K562 (cell line): ENCODE measurements at regions not wholly inside any gene's neighbourhood (a gene's known extent, or its start where the extent isn't known, plus 50 kb on each side); places are given as distances from the start of the nearest gene placed in this dataset.

Experiments
- ATAC-seq: fragments of 200-7000 bp; cut with Tn5 transposase; 3 replicates; pipeline ENCODE4 v1.9.1; 2020; ENCODE audit warnings: moderate library complexity
- BruUV-seq: library from RNA; stranded (reverse); fragments of 400-500 nt; replicated peaks from 2 replicates; lab custom pipeline; 2021; lab: Mats Ljungman, UMichigan
- CTCF ChIA-PET: fragments of 300-600 bp; formaldehyde crosslinking; extraction: SDS; loops from one replicate; lab custom pipeline; 2021; ENCODE audit warnings: low intra/inter-chr PET ratio; lab: Yijun Ruan, JAX
- POLR2A ChIA-PET: fragments of 300-600, 350-650 bp; sonication (Branson Sonifier 250); formaldehyde crosslinking; extraction: SDS; loops from one replicate; lab custom pipeline; 2021; ENCODE audit warnings: antibody characterized with exemption, inconsistent platforms; lab: Yijun Ruan, JAX
- DNase-seq, 4 experiments: peaks; one replicate each; pipeline versions ENCODE4 v3.0.0 to v3.0.0-alpha.2; 2011 to 2018; ENCODE audit warnings: low spot score in 3 of 4, mixed read lengths in 3 of 4; ENCODE audit errors: extremely low read depth in 1 of 4
- FAIRE-seq: peaks from 2 replicates; lab custom pipeline; 2011; peaks lifted over from hg19 to GRCh38; lab: Jason Lieb, UNC
- H2AFZ ChIP-seq: 2 replicates; pipeline ENCODE4 v1.6.0; 2011; ENCODE audit warnings: low read depth, low read length, control low read depth, inconsistent platforms
- H3K27ac ChIP-seq: fragments of 200-600 bp; 3 replicates; pipeline ENCODE4 v1.8.0; 2011; ENCODE audit warnings: low read depth, mild to moderate bottlenecking, control low read depth, inconsistent platforms, low read length, moderate library complexity, mixed read lengths; ENCODE audit errors: extremely low read depth
- H3K27me3 ChIP-seq, 2 experiments: fragments of 300-600 bp in 1 of 2; 2 replicates in 1 of 2; 3 replicates in 1 of 2; pipeline versions ENCODE4 v1.6.0 to v1.8.0; 2011; ENCODE audit warnings: inconsistent platforms in 2 of 2, low read length in 2 of 2, mild to moderate bottlenecking in 1 of 2, mixed read lengths in 1 of 2, moderate library complexity in 1 of 2; ENCODE audit not compliant: control insufficient read depth in 2 of 2, insufficient read depth in 2 of 2
- H3K36me3 ChIP-seq: fragments of 300-600 bp; 3 replicates; pipeline ENCODE4 v1.8.0; 2011; ENCODE audit warnings: mild to moderate bottlenecking, low read length, inconsistent platforms; ENCODE audit not compliant: control insufficient read depth, insufficient read depth
- H3K4me1 ChIP-seq, 2 experiments: fragments of 200-600 bp in 1 of 2; replicated peaks in 1 of 2; 2 replicates in 1 of 2; 3 replicates in 1 of 2; pipeline versions ENCODE4 v1.5.1 to v1.8.0; 2011; ENCODE audit warnings: inconsistent platforms in 2 of 2, low read length in 2 of 2, mild to moderate bottlenecking in 1 of 2, mixed read lengths in 1 of 2, moderate library complexity in 1 of 2; ENCODE audit not compliant: control insufficient read depth in 2 of 2, insufficient read depth in 2 of 2
- H3K4me2 ChIP-seq: 2 replicates; pipeline ENCODE4 v1.6.1; 2011; ENCODE audit warnings: low read length, control low read depth, inconsistent platforms, mixed read lengths; ENCODE audit not compliant: insufficient read depth
- H3K4me3 ChIP-seq: fragments of 200-600 bp; sonication (generic), shearing (Covaris generic); 2 replicates; pipeline ENCODE4 v1.5.1; 2016; ENCODE audit warnings: control low read depth, inconsistent platforms
- H3K79me2 ChIP-seq: fragments of 200-600 bp; 3 replicates; pipeline ENCODE4 v1.8.0; 2011; ENCODE audit warnings: low read length, inconsistent platforms; ENCODE audit not compliant: control insufficient read depth, insufficient read depth
- H3K9ac ChIP-seq, 2 experiments: 2 replicates each; pipeline versions ENCODE4 v1.6.0 to v1.6.1; 2011; ENCODE audit warnings: low read depth in 2 of 2, low read length in 2 of 2, control low read depth in 1 of 2, inconsistent platforms in 1 of 2, mild to moderate bottlenecking in 1 of 2, mixed read lengths in 1 of 2; ENCODE audit not compliant: insufficient read depth in 1 of 2
- H3K9me1 ChIP-seq: one replicate; pipeline ENCODE4 v1.6.0; 2011; ENCODE audit warnings: inconsistent platforms, mild to moderate bottlenecking, low read length, moderate library complexity; ENCODE audit not compliant: control insufficient read depth, insufficient read depth
- H3K9me3 ChIP-seq: replicated peaks from 2 replicates; pipeline ENCODE4 v1.5.1; 2011; ENCODE audit warnings: low read depth, low read length, inconsistent platforms; ENCODE audit not compliant: control insufficient read depth, insufficient read depth
- H4K20me1 ChIP-seq: replicated peaks from 2 replicates; pipeline ENCODE4 v1.6.1; 2011; ENCODE audit warnings: low read length, inconsistent platforms, mixed read lengths; ENCODE audit not compliant: control insufficient read depth, insufficient read depth
- BHLHE40 ChIP-seq: IDR thresholded peaks from 2 replicates; pipeline ENCODE4 v1.6.1; 2011; ENCODE audit warnings: low read length, improper control_type of control experiment
- HLTF ChIP-seq: fragments of 450-650 bp; IDR thresholded peaks from 2 replicates; pipeline ENCODE4 v1.6.1; 2016
- HOXB6 ChIP-seq: fragments of 250-450 bp; sonication (Bioruptor Pico); IDR thresholded peaks from 2 replicates; pipeline ENCODE4 v1.5.1; 2022; ENCODE audit warnings: mild to moderate bottlenecking, borderline replicate concordance
- KDM5B ChIP-seq: fragments of 200-600 bp; sonication (generic); IDR thresholded peaks from 2 replicates; pipeline ENCODE4 v1.6.1; 2012; ENCODE audit warnings: low read depth, mild to moderate bottlenecking, moderate library complexity, low read length, control low read depth, inconsistent platforms; ENCODE audit not compliant: insufficient replicate concordance
- NCOA1 ChIP-seq: fragments of 450-650 bp; IDR thresholded peaks from 2 replicates; pipeline ENCODE4 v1.6.1; 2016; ENCODE audit warnings: low read depth
- POLR3A ChIP-seq: IDR thresholded peaks from 2 replicates; pipeline ENCODE4 v1.6.1; 2011; ENCODE audit warnings: borderline replicate concordance, mild to moderate bottlenecking, moderate library complexity; ENCODE audit not compliant: insufficient read length, insufficient read depth; ENCODE audit errors: extremely low read depth
- RAD21 ChIP-seq, 2 experiments: fragments of 250-450 bp in 1 of 2; fragments of 450-650 bp in 1 of 2; sonication (Bioruptor Pico) in 1 of 2; formaldehyde crosslinking in 1 of 2; IDR thresholded peaks in 1 of 2; conservative IDR thresholded peaks in 1 of 2; 2 replicates each; pipeline versions ENCODE4 v1.4.0 to v1.8.0; 2020 to 2022; ENCODE audit warnings: mild to moderate bottlenecking in 2 of 2, moderate library complexity in 1 of 2
- SLC30A9 ChIP-seq: fragments of 250-450 bp; sonication (Bioruptor Pico); IDR thresholded peaks from 2 replicates; pipeline ENCODE4 v1.8.0; 2022; ENCODE audit warnings: mild to moderate bottlenecking, moderate library complexity
- SMARCC2 ChIP-seq: fragments of 450-650 bp; IDR thresholded peaks from 2 replicates; pipeline ENCODE4 v1.6.1; 2017; ENCODE audit warnings: antibody characterized with exemption, moderate library complexity, mild to moderate bottlenecking, low read depth
- SNIP1 ChIP-seq: fragments of 450-650 bp; IDR thresholded peaks from 2 replicates; pipeline ENCODE4 v1.7.1; 2017; ENCODE audit warnings: low read depth, mild to moderate bottlenecking
- TBL1XR1 ChIP-seq, 2 experiments: IDR thresholded peaks; 2 replicates each; pipeline ENCODE4 v1.6.1; 2012; ENCODE audit warnings: improper control_type of control experiment in 2 of 2, low read length in 2 of 2, mild to moderate bottlenecking in 1 of 2
- ZFX ChIP-seq: sonication (generic); formaldehyde crosslinking; IDR thresholded peaks from 2 replicates; pipeline ENCODE4 v1.8.0; 2022; ENCODE audit warnings: mild to moderate bottlenecking, missing genetic modification reagents, moderate library complexity
- ZNF239 ChIP-seq: fragments of 250-450 bp; sonication (Bioruptor Pico); IDR thresholded peaks from 2 replicates; pipeline ENCODE4 v1.4.0; 2020; ENCODE audit warnings: mild to moderate bottlenecking
- WGBS: fragments of 100-300 bp; shearing (Covaris generic); methylation state at CpG from one replicate; pipeline ENCODE4 v1.1.6; 2016; ENCODE audit warnings: low coverage, mixed read lengths; ENCODE audit not compliant: insufficient coverage; ENCODE audit errors: missing lambda C conversion rate; 5-methylcytosine and 5-hydroxymethylcytosine counted together
- in situ Hi-C: fragments of 300-500 bp; cut with MboI; formaldehyde crosslinking; loops from 4 replicates; pipeline ENCODE4 v1.15.0; 2018; ENCODE audit warnings: inconsistent platforms, mixed read lengths
- intact Hi-C: fragments of 100-400 bp; cut with micrococcal nuclease; formaldehyde crosslinking; loops from 2 replicates; pipeline ENCODE4 v1.14.2; 2022
- TF ChIP-seq, protein P1 (sequence below): fragments of 250-450 bp; sonication (Bioruptor Pico); IDR thresholded peaks from 2 replicates; pipeline ENCODE4 v1.9.0; 2021; ENCODE audit warnings: mild to moderate bottlenecking
- TF ChIP-seq, protein P2 (sequence below): IDR thresholded peaks from 2 replicates; pipeline ENCODE4 v1.6.1; 2011; ENCODE audit warnings: borderline replicate concordance, low read depth, mild to moderate bottlenecking, moderate library complexity, low read length; ENCODE audit not compliant: insufficient read depth, poor library complexity, severe bottlenecking
- TF ChIP-seq, protein P3 (sequence below): fragments of 450-650 bp; IDR thresholded peaks from 2 replicates; pipeline ENCODE4 v1.6.1; 2016

DNA sequence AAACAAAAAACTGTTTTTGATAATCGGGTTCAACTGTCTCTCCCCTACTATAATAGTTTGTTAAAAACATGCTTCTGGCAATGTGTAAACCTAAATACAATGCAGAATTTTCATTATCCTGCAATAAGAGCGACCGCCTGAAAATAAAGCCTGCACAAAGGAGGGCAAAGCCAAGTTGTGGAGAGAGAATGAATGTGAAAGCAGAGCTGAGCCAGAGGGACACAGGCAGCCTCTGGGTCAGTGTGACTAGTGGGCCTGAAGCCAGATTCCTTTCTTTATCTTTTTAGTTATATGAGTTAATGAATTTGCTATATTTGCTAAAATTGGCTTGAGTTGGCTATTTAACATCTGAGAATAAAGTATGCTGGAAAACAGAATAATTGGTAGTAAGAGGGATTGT, 615.2 kb downstream of the PLA2G4A start:
- H3K9me1 ChIP-seq, result no peaks in the 10 kb centered on the region
- CTCF ChIA-PET, result no interaction called here
- in situ Hi-C loops, result no loop called here
- H3K36me3 ChIP-seq, result no peaks in the 10 kb centered on the region
- DNase-seq, result no peak
- H3K4me3 ChIP-seq, result no peak overlapping the region
- POLR2A ChIA-PET, result no interaction called here
- intact Hi-C loops, result no loop called here
- FAIRE-seq, result no peak
- no peaks in the 10 kb centered on the region for H3K79me2 ChIP-seq
- no peaks in the 10 kb centered on the region for H3K27me3 ChIP-seq
- 0% methylated on average over 3 of the region's 3 CpGs for WGBS
- no peak overlapping the region for H3K4me2 ChIP-seq
- no peak overlapping the region for H2AFZ ChIP-seq
- H3K9me3 ChIP-seq, result no peaks in the 10 kb centered on the region
- no TSS peak for BruUV-seq
- no peak overlapping the region for H3K27ac ChIP-seq
- H3K9ac ChIP-seq, result no peak overlapping the region
- no peak for ATAC-seq
- no peaks in the 10 kb centered on the region for H4K20me1 ChIP-seq
- H3K4me1 ChIP-seq, result no peaks in the 10 kb centered on the region
- TF ChIP-seq BHLHE40, result no peak
- TF ChIP-seq, protein P1, sequence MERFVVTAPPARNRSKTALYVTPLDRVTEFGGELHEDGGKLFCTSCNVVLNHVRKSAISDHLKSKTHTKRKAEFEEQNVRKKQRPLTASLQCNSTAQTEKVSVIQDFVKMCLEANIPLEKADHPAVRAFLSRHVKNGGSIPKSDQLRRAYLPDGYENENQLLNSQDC (CRISPR knock-in tag), result no peak
- TF ChIP-seq POLR3A, result no peak
- no peak for TF ChIP-seq NCOA1
- TF ChIP-seq, protein P2, sequence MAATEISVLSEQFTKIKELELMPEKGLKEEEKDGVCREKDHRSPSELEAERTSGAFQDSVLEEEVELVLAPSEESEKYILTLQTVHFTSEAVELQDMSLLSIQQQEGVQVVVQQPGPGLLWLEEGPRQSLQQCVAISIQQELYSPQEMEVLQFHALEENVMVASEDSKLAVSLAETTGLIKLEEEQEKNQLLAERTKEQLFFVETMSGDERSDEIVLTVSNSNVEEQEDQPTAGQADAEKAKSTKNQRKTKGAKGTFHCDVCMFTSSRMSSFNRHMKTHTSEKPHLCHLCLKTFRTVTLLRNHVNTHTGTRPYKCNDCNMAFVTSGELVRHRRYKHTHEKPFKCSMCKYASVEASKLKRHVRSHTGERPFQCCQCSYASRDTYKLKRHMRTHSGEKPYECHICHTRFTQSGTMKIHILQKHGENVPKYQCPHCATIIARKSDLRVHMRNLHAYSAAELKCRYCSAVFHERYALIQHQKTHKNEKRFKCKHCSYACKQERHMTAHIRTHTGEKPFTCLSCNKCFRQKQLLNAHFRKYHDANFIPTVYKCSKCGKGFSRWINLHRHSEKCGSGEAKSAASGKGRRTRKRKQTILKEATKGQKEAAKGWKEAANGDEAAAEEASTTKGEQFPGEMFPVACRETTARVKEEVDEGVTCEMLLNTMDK, result no peak
- TF ChIP-seq ZFX, result no peak
- no peak for TF ChIP-seq RAD21 (CRISPR knock-in tag; conservative IDR thresholded peaks at IDR 0.05 in 1 of 2, IDR thresholded peaks at IDR 0.05 in 1 of 2)
- no peak for TF ChIP-seq TBL1XR1 (IDR thresholded peaks at IDR 0.05; ENCODE audit: low read length in 2 of 2)
- no peak for TF ChIP-seq SNIP1
- no peak for TF ChIP-seq ZNF239 (CRISPR knock-in tag)
- no peak for TF ChIP-seq HLTF
- no peak for TF ChIP-seq HOXB6 (CRISPR knock-in tag)
- TF ChIP-seq SLC30A9 (CRISPR knock-in tag), result no peak
- TF ChIP-seq KDM5B, result no peak
- TF ChIP-seq, protein P3, sequence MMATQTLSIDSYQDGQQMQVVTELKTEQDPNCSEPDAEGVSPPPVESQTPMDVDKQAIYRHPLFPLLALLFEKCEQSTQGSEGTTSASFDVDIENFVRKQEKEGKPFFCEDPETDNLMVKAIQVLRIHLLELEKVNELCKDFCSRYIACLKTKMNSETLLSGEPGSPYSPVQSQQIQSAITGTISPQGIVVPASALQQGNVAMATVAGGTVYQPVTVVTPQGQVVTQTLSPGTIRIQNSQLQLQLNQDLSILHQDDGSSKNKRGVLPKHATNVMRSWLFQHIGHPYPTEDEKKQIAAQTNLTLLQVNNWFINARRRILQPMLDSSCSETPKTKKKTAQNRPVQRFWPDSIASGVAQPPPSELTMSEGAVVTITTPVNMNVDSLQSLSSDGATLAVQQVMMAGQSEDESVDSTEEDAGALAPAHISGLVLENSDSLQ, result no peak
- no peak for TF ChIP-seq SMARCC2
